ENCODE measurements at regions not wholly inside any gene's neighbourhood (a gene's known extent, or its start where the extent isn't known, plus 50 kb on each side); places are given as distances from the start of the nearest gene placed in this dataset.
"Not testable (repeated sequence)": the region's sequence is repeated elsewhere in the genome, so short reads cannot be mapped to it uniquely, and the experiment has no call there.

DNA sequence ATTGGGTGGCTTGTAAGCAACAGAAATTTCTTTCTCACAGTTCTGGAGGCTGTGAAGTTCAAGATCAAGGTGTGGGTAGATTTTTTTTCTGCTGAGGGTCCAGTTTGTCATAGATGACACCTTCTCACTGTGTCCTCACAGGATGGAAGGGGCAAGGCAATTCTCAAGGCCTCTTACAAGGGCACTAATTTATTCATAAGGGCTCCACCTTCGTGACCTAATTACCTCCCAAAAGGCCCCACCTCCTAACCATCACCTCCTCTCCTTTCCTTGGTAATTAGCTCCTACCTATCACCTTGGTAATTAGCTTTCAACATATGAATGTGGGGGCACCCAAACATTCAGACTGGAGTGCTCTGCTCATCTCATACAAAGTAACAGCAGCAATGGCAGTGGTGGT, 92.3 kb upstream of the CD44 start:
- DNase-seq = no peak

DNA sequence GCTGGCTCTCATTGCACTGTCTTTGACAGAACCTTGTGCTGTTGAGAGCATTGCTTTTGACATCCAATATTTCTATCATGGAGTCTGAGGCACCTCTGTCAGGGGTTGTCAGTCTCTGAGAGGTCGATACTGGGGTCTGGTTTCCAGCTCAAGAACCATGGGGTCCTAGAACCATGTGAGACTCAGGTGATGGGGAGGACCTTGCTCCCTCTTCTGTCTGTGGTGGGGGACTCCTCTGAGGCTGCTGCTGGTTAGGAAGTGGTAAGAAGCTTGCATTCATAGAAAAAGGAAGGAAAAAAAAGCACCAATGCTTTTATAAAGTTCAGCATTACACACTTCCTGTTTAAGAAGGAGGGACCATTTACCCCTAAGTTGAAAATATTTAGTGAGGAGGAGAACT, 91.8 kb upstream of the CD44 start:
- DNase-seq = peak; percentile 39 to 85 (median 74)

DNA sequence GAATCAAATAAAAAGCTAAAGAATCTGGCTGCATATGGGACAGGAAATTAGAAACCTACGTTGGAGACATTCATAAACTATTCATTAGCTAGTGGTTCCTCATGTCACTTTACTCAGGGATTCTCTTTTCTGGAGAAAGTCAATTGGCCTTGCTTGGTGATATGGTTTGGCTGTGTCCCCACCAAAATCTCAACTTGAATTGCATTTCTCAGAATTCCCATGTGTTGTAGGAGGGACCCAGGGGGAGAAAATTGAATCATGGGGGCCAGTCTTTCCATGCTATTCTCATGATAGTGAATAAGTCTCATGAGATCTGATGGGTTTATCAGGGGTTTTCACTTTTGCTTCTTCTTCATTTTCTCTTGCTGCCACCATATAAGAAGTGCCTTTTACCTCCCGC, 91.2 kb upstream of the CD44 start:
- no peak for DNase-seq

DNA sequence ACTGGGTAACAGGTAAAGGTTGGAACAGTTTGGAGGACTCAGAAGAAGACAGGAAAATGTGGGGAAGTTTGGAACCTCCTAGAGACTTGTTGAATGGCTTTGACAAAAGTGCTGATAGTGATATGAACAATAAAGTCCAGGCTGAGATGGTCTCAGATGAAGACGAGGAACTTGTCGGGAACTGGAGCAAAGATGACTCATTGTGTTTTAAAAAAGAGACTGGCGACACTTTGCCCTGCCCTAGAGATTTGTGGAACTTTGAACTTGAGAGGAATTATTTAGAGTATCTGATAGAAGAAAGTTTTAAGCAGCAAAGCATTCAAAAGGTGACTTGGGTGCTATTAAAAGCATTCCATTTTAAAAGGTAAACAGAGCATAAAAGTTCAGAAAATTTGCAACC, 90.6 kb upstream of the CD44 start:
- DNase-seq = not testable (repeated sequence)

DNA sequence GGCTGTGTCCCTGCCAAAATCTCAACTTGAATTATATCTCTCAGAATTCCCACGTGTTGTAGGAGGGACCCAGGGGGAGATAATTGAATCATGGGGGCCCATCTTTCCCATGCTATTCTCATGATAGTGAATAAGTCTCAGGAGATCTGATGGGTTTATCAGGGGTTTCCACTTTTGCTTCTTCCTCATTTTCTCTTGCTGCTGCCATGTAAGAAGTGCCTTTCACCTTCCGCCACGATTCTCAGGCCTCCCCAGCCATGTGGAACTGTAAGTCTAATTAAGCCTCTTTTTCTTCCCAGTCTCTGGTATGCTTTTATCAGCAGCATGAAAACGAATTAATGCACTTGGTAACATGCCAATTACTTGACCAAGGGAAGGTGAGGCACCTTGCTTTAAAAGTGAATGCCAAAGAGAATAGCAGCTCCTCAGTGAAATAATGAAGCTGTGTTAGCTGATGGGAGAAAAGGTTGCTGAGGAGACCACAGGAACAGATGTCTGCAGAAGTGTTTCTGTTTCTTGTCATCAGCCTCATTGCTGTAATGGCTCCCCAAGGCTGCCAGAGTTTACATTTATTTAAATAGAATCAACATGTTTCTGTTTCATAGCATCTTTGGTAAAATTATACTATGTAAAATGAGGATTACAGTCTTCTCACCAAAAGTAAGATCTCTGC, 89.0 kb upstream of the CD44 start:
- DNase-seq = peak in 1 of 6 experiments; percentile 36

DNA sequence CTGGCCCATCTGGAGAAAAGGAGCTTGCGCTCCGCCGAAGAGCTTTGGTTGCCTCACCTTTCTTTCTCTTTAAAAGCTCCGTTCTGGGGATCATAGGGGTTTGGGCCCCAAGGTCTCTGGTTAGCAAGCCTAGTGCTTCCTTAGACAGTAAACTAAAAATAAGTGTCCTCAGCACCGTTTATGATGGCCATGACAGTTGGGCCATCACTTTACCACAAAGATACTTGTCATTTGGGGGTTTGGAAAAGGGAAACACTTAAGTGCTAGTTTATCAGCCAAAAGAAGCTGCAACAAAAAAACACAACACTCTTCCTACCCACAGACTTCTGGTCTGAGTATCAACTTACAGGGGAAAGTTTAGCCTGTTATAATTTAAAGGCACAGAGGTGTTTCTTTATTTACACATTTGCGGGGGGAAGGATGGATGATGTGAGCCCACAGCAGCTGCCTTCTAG, 88.4 kb upstream of the CD44 start:
- DNase-seq = peak in 1 of 6 experiments; percentile 36

DNA sequence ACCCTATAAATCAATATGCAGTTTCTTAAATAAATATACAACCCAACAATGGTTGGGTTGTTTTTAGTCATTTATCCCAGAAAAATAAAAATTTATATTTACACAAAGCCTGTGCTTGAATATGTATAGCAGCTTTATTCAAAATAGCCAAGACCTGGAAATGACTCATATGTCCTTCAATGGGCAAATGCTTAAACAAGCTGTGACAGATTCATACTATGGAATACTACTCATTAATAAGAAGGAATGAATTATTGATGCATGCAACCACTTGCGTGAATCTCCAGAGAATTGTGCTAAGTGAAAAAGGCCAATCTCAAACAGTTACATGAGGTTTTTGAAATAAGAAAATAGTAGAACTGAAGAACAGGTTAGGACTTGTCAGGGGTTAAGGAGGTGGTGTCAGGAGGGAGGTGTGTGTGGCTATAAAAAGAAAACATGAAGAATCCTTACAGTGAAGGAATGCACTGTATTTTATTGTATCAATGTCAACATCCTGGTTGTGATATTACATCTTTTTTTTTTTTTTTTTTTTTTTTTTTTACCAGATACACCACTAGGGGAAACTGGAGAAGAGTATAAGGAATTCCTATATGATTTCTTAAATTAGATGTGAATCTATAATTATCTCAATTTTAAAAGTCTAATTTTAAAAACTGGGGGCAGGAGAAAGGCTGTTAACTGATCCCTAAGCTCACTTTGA, 82.4 kb upstream of the CD44 start:
- peak in 1 of 6 experiments; percentile 15 for DNase-seq

DNA sequence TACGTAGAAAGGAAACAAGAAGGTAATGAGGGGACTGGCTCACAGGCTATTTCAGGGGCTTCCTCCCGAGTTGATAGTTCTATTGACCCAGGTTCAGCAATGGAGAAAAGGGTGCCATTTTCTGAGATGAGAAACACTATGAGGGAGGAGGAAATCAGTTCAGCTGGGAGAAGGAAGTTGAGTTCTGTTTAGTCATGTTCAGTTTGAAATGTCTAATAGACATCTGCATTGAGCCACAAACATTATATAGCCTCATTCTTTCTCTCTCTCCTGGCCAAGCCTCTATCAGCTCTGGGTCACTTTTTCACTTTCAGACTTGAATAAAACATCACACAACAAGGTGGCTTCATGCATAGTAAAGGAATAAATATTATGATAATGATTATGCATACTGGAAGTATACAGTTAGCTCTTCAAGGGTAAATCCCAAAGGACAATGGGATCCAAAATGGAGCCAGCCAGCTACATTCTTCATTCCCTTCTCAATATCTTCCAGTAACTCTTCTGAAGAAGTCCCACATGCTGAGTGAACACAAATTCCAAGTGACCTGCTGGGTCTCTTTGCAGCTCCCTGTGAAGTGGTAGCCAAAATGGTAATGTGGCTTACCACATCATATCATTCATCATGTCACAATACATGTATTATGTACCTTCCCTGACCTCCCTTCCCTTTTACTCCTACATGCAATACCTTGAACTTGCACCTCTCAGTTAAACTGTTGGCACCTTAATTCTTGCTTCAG, 80.9 kb upstream of the CD44 start:
- DNase-seq = no peak

DNA sequence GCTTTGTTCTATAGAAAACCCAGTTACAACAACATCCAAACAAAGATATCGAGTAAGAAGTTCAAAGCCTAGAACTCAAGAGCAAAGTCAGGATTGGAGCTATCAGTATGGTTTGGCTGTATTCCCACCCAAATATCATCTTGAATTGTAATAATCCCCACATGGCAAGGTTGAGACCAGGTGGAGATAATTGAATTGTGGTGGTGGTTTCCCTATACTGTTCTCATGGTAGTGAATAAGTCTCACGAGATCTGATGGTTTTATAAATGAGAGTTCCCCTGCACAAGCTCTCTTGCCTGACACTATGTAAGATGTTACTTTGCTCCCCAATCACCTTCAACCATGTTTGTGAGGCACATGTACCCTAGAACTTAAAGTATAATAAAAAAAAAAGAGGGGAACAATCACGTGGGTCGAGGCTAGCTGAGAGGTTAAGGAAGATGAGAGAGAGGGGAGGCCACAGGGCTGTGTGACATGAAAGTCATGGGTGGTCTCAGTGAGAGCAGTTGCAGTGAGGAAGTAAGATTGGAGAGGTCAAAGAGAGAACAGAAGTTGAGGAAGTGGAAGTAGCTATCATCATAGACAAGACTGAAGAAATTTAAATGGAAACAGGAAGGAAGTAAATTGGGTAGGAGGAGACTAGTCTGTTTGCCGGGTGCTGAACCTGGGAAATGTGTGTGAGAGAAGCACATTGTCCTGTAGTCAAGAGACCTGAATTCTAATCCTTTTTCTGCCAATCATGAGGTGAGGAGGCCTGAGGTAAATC, 80.1 kb upstream of the CD44 start:
- DNase-seq = peak in 1 of 6 experiments; percentile 10

DNA sequence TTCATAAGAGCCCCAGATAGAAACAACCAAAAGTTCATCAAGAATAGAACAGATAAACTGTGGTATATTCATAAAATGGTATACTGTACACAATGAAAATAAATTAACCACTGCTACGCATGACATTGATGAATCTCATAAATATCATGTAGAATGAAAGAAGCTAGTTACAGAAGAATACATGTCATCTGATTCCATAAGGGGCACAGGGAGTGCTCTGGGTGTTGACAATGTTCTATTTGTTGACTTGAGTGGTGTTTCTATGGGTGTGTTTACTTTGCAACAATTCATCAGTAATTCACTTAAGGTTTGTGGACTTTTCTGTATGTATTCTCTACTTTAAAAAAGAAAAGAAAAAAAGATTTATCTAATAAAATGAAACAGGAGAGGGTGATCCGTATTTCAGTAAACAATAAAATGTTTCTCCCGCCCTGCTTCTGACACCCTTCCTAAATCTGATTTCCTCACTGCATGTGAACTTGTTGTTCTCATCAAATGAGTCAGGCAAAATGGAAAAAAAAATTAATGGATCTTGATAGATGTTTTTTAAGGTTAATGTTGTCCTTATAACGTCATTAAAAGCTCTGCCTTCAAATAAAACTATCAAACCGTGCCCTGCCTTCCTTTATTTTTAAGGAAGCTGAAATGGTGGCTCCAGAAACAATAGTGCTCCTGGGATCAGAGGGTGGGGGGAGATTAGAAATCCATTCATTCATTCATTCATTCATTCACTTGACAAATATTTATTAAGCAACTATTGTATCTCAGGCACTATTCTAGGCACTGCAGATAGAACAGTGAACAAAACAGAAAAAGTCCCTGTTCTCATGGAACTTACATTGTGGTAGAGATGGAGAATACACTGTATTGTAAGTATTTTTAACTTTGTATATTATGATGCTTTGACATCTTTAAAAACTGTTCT, 77.2 kb upstream of the CD44 start:
- no peak for DNase-seq

DNA sequence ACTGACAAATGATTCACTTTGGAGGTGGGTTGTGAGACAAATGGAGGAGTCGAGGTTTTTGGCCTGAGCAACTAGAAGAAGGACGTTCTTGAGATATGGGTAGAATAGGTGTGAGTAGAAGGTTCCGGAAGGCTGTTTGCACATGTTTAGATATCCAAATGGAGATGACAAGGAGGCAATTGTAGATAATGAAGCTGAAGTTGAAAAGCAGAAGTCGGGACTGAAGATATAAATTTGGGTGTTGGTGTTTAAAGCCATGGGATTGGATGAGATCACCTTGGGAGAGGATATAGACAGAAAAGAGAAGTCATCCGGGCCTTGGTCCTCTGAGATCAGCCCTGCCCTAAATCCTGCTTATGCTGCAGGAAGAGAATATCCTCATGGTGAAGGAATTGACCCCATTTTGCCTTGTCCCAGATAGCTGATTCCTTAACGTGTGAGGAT, 75.5 kb upstream of the CD44 start:
- no peak for DNase-seq

DNA sequence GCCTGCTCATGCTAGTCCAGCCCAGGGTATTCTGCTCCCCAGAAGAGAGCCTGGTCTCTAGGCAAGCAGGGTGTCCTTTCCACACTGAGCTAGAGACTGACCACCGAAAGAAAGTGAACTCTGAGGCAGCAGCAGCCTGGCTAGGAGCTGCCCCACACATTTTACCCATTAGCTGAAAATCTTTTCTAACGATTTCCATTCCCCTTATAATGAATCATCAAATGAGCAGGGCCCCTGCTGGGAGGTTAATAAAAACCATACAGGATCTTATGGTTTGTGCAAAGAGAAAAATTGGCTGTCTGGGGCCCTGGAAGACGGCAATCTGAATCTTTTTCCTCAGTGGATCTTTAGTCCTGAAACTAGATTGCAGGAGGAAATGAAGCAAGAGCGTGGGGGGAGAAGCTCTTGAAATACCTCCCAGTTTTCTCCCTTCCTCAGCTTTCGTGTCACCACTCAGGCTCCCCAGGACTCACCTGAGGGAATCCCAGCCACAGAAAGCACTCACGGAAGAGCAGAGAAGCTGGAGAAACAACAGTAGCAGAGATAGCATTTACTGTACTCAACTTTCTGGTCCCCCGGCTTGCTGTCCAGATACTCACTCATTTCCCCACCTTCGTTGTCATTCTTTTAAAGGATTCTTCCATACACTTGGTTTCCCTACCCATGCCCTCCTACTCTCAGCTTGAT, 74.7 kb upstream of the CD44 start:
- DNase-seq = no peak

DNA sequence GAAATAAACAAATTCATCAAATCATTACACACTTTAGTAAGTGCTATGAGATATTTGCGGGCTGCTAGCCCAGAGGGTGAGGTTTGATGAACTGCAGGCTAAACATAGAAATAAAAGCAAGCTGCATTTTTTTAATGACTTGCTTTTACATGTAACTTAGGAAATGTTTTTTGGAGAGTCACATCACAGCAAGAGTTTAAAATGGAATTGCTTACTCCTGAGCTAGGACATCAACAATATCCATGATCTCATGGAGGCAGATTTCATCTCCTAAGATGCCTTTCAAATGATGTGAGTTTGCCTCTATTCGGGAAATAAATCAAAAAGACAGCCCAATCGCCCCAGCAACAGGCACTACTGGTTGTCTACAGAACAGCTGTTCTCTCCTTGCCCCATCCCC, 73.4 kb upstream of the CD44 start:
- no peak for DNase-seq

DNA sequence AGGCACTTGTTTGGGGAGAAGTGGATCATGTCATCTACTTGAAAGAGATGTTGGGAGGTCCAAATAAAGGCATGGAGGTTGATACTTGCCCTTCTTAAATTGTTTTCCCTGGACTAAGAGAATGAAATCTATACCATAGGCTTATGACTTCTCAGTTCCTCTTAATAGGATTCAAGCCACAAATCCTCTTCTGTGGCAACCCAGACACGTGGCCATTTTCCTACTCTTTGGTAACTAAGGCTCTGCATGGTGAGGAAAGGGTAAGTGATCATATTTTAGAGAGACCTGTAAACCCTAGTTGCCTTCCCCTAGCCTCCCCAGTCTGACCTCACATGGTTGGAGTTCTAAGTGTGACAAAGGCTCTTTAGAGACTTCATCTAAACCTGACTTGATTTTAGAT, 72.9 kb upstream of the CD44 start:
- DNase-seq = no peak

DNA sequence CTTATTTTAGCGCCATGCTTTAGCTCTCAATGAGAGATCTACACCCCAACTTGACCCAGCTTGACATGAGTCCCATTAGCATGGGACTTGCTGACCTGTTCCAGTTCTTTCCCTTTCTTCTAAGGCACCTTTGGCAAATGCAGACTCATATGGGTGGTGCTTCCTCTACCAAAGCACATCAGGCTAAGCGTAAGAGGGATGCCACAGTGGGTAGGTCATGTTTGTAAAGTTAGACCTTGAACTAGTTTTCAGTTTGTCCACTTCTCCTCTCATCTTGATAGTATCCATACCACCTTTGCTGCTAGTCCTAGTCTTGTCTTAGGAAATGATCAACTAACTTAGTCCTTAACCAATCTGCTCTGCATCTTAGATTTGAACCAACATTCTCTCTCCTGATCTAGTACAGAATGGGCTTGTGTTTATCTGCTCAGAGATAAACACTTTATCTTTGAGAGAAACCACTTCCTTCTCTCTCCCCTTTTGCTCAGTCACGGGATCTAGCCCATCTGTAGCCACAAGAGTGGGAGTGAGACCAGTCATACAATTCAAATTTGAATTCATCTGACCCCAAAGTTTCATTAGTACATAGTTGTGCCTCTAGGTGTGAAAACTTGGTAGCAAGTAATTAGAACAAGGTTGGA, 72.1 kb upstream of the CD44 start:
- peak in 1 of 6 experiments; percentile 14 for DNase-seq

DNA sequence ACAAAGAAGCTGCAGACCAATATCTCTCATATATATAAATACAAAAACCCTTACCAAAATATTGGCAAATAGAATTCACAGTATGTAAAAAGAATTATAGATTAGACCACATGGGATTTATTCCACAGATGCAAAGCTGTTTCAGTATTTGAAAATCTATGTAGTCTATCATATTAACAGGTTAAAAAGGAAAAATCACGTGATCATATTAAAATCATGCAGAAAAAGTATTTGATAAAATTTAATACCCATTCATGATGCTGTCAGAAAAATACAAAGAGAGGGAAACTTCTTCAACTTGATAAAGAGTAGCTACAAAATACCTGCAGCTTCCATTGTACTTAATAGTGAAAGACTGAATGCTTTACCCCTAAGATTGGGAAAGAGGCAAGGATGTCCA, 67.2 kb upstream of the CD44 start:
- no peak for DNase-seq

DNA sequence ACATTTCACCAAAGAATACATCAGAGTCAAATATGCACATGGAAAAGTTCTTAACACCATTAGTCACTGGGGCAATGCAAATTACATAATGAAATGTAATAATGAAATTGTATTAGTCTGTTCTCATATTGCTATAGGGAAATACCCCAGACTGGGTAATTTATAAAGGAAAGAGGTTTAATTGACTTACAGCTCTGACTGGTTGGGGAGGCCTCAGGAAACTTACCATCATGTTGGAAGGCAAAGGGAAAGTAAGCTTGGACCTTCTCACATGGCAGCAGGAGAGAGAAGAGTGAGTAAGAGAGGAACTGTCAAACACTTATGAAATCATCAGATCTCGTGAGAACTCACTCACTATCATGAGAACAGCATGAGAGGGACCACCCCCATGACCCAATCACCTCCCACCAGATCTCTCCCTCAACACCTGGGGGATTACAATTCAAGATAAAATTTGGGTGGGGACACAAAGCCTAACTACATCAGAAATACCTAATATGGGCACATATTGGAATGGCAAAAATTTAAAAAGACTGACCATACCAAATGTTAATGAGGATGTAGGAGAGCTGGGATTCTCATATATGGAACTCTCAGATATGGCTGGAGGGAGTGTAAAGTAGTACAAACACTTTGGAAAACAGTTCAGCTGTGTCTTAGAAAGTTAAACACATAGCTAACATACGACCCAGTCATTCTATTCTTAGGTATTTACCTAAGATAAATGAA, 65.1 kb upstream of the CD44 start:
- no peak for DNase-seq

DNA sequence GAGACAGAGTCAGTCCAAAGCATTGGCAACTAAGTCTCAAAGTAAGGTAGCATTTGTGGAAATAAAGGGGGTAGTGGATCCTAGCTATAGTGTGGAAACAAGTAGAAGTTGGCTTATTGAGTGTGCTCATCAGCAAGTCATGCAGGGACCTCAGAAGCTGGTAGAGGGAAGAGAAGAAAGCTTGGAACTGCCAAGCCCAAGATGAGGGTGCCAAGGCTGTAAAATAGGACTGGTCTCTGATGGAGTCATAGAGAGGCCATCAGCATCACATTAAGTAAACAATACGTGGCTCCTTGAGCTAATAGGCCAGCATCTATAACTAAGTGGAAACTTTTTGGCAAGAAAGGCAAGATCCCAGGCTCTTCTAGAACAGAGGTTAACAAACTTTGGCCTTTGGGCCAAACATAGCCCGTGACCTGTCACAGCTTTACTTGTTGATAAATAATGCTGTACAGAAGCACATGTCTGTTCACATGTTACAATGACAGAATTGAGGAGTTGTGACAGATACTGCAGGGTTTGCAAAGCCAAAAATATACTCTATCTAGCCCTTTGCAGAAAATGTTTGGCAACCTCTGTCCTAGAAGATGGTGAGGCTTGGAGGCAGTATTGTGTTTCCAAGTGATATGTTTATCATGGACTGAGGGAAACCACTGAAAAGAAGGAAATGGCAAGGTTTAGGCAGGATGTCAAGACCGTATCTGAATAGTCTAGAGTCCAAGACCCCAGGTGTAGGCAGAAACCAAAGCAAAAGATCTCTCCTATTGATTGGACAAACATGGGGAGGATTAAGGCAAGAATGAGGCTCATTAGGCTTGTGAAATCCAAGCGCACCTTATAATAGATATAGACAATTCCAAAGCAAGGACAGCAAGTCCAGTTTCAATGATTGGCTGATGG, 62.5 kb upstream of the CD44 start:
- no peak for DNase-seq
